ENCODE measurements at regions not wholly inside any gene's neighbourhood (a gene's known extent, or its start where the extent isn't known, plus 50 kb on each side); places are given as distances from the start of the nearest gene placed in this dataset.

DNA sequence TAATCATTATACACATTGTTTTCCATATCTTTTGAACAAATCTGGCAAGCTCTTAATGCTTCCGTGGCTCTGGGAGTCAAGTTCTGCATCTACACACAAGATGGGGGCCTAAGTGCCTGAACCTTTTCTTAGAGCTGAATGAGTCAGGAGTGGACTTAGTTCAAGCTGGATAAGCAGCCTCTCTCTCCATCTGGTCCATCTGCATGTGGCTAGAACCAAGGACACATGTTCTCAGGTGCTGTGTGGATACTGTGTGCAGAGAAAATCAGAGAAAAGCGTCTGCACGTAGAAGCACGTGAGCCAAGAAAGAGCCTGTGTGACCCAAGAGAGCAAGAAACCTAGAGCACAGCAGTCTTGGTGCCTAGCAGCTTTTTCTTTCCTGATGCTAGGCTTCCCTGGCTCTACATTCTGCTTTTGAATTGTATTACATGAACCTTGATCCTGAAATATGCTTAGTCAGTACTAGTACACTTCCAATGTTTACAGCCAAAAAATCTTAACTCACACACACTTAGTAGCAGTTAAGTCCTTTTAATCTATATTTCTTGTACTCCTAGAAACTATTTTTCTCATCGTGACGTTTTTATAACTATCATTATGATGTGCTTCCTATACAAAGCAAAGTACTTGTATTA lies 1798.9 kb downstream of the MAT2B start:
- no peak for DNase-seq (ENCODE audit: low spot score)

DNA sequence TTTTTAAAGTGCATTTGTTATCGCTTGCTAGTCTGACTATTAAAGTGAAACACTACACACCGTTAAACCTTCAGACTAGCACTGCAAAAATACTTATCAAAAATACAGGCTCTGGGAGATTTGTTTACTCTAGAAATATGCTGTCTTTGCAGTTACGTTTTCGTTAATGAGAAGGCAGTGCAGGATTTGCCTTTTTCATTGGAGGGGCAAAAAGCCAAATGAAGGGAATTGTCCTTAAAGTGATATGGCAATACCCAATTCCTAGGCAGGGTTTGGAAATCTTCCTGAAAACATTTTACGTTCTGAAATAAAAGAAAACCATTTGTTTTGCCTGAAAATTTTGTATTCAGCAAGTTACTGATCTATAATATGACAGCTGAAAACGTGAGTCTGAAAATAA lies 1800.2 kb downstream of the MAT2B start:
- no peak for DNase-seq (ENCODE audit: low spot score)

DNA sequence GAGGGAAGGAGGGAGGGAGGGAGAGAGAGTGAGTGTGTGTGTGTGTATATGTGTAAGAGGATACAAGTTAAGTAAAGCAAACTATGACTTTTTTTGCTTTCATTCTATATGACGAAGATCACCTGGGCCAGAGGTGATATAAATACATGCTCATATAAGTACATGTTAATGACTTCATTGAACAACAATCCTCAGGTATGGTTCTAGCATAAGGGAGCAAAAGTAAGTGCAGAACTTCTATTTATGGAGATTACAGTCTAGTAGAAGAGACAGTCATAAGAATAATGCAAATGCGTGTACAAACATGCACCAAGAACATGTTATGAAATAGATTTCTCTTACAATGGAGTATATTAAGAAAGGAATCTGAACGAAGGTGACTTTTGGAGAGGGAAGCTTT lies 1804.0 kb downstream of the MAT2B start:
- DNase-seq (ENCODE audit: low spot score) = no peak

DNA sequence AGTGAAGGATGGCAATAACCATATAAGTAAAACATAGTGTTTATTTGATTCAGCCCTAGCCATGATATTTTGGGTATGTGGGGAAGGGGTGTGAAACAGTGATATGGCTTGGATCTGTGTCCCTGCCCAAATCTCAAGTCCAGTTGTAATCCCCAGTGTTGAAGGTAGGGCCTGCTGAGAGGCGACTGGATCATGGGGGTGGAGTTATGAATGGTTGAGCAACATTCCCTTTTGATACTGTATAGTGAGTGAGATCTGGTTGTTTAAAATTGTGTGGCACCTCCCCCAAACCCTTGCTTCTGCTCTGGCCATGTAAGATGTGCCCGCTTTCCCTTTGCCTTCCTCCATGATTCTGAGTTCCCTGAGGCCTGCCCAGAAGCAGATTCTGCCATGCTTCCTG lies 1804.6 kb downstream of the MAT2B start:
- no peak for DNase-seq (ENCODE audit: low spot score)

DNA sequence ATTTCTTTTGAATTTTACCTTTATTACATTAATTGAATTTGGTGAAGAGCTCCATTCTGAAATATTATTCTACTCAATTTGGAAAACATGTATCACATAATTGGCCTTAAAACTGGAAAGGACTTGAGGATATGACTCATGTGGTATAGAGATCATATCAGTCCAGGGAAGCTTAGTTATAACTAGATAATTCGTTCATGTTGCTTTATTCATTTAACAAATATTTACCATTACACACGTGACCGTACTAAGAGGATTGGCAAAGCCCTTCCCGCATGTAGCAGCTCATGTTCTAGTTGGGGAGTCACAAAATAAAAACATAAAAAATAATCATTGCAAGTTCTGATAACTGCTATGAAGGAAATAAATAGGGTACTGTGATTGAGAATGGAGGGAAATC lies 1816.5 kb downstream of the MAT2B start:
- no peak for DNase-seq (ENCODE audit: low spot score)

DNA sequence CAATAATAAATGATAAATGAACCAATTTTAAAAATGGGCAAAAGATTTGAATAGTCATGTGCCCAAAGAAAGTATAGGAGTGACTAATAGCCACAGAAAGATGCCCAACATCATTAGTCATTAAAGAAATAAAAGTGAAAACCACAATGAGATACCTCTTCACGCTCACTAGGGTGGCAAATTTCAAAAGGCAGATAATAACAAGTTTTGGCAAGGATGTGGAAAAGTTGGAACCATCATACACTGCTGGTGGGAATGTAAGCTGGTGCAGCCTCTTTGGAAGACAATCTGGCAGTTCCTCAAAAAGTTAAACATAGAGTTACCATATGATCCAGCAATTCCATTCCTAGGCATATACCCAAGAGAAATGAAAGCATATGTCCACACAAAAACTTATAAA lies 1819.8 kb downstream of the MAT2B start:
- no peak for DNase-seq (ENCODE audit: low spot score)

DNA sequence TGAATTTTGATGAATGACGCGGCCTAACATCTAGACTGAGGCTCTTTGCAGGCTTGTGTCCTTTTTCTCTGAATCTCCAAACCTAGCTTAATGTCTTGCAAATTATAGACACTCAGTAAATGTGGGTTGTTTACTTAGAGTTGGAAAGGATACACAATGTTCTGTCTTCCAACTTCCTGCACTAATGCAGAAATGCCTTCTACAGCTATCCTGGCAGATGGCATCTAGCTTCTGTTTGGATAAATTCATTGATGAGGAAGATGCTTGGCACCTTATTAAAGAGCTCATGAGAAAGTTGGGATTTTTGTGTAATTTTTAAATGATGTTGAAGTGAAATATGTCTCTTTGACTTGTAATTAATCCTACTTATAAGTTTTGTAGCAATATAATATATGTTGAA lies 1822.2 kb downstream of the MAT2B start:
- no peak for DNase-seq (ENCODE audit: low spot score)

DNA sequence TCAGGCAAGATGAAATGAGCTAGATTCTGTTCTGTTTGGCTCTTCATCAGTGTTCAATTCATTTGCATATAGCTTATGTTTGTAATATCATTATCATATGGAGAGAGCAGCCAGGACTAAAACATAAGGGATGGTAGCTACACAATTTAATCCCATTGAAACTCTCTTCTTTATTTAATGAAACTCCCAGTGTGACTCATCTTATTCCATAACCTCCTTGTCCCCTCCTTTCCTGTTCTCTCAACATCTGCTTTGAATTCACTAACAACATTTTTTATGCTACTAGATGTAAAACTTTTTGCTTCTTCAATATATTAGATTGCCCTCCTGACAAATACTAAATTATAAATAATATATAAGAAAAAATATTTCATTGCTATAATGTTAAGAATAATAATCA lies 1823.4 kb downstream of the MAT2B start:
- DNase-seq (ENCODE audit: low spot score) = no peak

DNA sequence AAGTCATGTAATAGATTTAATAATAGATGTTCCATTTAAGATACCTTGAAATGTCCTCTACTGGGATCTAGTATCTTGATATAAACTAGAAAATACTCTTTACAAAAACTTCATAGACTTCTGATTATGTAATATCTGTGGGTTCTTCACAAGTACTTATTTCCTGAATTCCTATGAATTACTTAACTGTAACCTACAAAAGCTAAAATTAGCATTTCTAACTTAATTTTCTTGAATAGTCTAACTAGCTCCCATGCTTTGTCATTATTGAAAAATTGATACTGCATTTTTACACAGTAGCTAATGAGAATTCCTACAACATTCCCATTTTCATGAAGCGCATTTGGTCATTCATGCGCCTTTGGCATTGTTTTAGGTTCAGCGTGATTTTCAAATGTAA lies 1828.2 kb downstream of the MAT2B start:
- no peak for DNase-seq (ENCODE audit: low spot score)

DNA sequence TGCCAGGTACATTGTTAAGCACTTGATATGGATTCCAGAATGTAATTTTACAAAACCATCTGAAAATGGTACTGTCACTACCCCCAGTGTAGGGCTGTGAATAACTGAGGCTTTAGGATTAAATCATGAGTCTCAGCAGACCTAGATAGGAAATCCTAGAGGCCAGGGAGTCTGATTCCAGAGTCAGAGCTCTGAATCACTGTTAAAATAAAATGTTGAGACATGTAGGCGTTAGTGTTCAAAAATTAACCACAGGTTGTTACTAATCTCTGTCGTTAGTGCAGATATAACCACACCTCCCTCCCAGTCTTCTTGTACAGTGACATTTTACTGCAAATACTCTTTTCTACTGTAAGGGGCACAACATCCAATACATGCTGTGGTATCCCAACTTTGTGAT lies 1828.8 kb downstream of the MAT2B start:
- DNase-seq (ENCODE audit: low spot score) = no peak

DNA sequence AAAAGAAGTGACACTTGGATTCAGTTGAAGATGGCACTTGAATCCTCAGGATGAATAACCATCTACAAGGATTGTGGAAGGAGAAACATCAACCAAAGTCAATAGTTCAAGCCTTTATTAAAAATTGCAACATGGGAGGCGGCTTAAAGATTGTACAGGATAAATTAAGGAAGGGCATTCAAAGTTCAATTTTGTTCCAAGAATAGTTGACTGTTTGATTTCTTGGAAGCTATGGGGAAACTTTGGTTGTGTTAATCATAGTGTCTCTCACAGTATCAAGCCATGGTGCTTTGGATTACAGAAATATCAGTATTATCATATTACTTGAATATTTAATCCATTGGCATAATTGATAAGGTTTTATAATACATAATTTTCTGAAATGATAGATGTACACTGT lies 1844.3 kb downstream of the MAT2B start:
- DNase-seq (ENCODE audit: low spot score) = no peak

DNA sequence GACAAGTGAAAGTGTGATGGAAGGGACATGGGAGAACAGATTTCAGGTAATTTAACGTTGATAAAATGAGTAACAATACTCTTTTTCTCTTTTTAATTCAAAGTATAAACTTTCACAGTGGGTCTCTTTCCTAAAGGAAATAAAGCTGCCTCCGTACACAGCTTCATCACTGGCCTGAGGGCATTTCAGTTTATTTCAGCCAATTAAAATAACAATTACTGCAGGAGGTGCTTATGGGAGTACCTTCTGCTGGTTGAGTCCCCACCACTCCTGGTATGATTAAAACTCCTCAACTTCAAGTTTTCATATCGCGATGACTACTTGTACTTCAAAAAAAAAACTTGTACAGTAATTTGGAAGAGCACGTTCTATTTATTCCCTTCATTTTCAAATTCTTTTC lies 1845.9 kb downstream of the MAT2B start:
- no peak for DNase-seq (ENCODE audit: low spot score)

DNA sequence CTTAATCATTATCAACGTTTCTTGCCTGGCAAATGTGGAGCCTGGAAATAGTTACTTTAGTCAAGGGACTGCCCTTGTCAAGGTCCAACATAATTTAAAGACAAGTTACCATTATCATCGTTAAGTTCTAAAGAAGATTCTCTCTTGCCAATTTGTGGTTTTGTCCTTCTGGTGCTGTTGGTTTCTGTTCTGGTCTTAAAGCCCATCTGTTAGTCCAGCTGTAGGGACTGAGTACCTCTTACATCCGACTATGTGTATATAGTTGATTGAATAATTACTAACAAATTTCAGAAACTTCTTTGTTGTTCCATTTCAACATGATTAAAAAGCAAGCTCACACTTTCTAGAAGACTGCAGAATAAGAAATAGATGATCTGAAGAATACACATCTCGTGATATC lies 1854.9 kb downstream of the MAT2B start:
- DNase-seq (ENCODE audit: low spot score) = no peak

DNA sequence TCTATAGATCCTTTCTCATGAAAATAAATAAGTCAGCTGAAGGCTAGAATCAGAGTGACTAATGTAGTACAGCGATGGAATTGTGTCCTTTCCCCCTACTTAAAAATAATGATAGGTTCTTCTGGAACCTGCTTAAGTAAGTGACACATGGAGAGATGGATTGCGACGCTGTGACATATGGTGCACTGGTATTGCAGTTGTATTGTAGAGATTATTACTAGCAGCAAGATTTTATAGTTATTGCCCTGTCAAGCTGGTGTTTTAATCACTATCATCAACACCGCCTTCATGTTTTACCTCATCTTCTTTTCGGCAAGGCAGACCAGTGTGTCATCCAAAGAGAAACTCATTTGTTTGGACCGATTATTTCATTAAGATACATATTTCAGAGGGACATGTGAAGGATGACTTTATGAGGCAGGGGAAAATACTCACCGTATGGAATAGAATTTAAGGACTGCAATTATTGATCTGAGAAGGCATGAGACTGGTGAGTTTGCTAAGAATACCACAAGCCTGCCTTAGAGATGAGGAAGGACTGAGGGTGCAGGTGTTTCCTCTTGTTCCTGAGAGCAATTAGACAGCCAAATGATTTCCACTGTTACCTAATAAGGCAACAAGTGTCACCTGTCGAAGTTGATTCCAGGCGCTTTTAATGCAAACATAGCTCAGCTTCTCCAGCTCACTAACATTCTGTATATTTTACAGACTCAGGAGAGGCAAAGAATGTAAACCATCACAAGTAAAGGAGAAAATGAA lies 1855.5 kb downstream of the MAT2B start:
- DNase-seq (ENCODE audit: low spot score) = no peak

DNA sequence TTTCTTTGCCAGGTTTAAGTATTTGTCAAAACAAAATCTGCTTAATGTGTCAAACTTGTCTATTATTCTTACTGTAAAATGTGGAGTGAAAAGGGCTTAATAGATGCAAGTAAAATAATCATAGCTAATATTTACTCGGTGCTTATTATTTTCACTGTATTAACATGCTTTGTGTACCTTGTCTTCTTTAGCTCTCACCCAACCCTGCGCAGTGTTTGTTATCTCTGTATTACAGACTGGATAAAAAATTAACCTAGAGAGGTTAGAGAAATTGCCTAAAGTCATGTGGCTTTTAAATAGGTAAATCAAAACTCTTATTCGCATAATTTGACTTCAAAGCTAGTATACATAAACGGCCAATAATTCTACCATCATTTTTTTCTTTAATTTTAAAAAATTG lies 1864.8 kb downstream of the MAT2B start:
- DNase-seq (ENCODE audit: low spot score) = no peak

DNA sequence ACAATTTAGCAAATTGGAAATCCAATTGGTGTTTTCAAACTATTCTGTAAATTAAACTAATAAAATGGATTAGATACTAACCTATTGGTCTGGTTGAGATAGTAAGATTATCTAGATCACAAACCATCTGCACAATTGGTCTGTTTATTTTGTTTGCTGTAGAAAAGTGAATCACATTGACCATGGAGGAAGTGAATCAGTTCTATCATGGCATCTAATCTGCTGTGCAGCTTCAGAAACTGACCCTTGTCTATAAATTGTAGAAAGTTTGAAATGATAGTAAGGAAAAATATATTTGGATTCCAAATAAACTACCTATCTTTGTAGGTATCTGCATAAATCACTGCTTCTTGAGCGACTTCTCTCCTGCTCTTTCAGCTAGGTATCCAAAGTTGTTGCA lies 1865.4 kb downstream of the MAT2B start:
- DNase-seq (ENCODE audit: low spot score) = no peak

DNA sequence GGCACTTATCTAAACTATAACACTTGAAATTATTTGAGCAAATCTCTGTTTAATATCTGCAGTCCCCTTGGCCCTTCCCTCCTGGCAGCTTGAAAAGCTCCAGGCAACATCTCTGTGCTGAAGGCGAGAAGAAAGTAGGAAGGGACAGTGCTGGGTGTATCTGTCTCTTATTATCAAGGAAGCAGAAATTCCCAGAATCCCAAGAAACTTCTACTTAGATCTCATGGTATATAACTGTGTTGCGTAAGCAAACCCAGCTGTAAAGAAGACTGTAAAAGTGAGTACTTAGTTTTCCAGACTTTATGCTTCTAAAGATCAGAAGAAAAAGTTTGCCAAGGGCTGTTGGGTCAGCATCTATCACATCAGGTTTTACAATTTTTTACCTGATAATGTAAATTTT lies 1869.8 kb downstream of the MAT2B start:
- DNase-seq (ENCODE audit: low spot score) = no peak

DNA sequence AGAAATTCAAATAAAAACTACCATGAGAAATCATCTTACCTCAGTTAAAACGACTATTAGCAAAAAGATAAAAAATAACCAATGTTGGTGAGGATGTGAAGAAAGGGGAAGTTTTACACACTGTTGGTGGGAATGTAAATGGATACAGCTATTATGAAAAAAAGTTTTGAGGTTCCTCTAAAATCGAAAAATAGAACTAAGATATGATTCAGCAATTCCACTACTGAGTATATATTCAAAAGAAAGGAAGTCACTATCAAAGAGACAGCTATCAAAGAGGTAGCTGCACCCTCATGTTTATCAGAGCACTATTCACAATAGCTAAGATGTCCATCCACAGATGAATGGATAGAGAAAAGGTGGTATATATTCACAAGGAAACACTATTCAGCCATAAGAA lies 1888.4 kb downstream of the MAT2B start:
- DNase-seq (ENCODE audit: low spot score) = no peak

DNA sequence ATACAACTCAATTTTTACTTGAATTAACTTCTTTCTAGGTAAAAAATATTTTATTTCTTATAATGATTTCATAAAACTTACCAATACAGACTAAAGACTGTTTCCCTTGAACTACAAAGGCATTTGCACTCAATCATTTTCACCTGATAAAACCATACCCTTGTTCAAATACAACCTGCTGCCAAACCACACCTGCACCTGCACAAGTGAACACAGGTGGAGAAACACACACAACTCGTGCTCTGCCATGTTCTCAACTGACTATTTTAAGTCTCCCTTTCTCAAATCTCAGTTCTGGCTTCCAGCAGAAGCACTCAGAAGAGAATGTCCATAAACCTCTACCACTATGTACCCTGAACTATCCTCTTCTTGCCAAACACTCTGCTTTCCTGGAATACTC lies 1892.1 kb downstream of the MAT2B start:
- DNase-seq (ENCODE audit: low spot score) = no peak

DNA sequence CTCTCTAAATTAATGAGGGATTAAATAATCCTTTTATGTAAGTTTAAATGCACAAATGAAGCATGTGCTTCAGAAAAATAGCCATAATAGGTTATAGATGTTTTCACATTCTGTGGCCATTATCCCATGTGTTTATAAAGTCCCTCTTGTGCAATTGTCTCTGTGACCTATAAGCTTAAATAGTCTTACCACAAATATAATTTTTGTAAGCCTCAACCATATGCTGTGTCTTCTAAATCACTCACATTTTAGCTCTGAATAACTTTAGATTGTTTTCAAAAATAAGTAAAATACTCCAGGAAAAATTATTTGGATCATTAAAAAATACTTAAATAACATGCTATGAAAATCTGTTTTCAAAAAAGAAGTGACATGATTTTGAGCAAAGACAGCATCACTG lies 1894.7 kb downstream of the MAT2B start:
- no peak for DNase-seq (ENCODE audit: low spot score)

DNA sequence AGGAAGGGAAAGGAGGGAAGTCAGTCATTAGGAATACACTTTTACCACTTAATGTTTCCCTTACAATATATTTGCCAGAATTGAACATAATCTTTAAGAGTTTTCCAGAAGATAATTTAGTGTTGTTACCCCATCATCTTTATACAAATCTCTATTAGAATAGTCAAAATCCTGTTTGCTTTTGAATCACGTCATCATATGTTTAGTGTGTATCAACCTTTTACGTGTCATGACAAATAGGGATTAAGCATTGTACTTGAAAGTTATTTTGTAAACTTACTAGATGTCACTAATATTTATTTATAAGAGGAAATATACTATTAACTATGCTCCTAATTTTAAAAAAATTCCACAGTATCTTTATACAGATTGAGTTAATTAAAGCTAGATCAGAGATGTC lies 1899.5 kb downstream of the MAT2B start:
- DNase-seq (ENCODE audit: low spot score) = no peak

DNA sequence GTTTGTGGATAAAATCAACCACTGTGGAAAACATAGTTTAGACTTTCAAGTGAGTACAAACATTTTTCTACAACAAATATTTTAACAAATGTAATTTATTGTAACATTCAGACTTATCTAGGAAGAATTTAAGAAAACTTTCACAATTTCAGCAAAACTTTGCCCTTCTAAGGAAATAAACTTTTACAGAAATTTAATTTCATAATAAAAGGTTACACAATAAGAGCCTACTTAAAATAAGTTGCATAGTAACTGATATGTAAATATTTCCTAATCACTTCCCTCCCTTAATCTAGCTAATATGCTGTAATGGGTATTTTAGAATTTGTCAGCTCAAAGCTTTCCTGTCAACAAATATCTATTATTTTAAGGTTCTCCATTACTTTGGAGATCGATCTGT lies 1899.9 kb downstream of the MAT2B start:
- no peak for DNase-seq (ENCODE audit: low spot score)

DNA sequence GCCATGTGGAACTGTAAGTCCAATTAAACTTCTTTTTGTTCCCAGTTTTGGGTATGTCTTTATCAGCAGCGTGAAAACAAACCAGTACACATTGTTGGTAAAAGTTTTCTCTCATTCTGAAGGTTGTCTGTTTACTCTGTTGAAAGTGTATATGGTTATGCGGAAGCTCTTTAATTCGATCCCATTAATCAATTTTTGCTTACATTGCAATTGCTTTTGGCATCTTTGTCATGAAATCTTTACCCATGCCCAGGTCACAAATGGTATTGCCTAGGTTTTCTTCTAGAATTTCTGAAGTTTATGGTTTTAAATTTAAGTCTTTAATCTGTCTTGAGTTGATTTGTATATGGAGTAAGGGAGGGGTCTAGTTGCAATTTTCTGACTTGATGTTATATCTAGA lies 1901.9 kb downstream of the MAT2B start:
- DNase-seq (ENCODE audit: low spot score) = no peak

DNA sequence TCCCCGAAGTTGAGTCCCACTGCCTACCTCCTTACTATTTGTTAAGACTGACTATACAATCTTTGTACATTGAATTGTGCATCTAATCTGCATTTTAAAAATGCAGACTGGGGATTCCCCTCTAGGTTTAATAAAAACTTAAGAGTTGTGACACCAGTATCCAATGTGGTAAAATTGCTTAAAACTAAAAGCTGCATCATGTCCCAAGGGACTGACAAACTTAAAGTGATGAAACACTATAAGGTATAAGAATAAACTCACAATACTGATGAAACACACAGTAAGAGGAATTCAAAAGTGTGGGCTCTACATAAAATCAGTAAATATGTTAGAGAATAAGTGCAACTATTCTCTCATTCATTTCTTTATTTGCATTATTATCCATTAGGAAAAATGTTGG lies 1905.1 kb downstream of the MAT2B start:
- no peak for DNase-seq (ENCODE audit: low spot score)

All from HuH-7.5 (cell line).